ENCODE measurements at regions not wholly inside any gene's neighbourhood (a gene's known extent, or its start where the extent isn't known, plus 50 kb on each side); places are given as distances from the start of the nearest gene placed in this dataset.

GRCh38 chr12:114293571-114294302, 112.2 kb downstream of the TBX5 start:
- no peaks in the 10 kb centered on the region for H3K27me3 ChIP-seq (replicated peaks; ENCODE audit: insufficient read depth, low read depth, low read length, poor library complexity)
- no peak for DNase-seq (ENCODE audit: low spot score)
- intact Hi-C loops (cut with micrococcal nuclease; ENCODE audit: unreplicated experiment): no loop called here
- no peaks in the 10 kb centered on the region for H3K36me3 ChIP-seq (ENCODE audit: insufficient read depth, low read length, poor library complexity, severe bottlenecking)
- ChIA-PET CTCF (no interaction called here), POLR2A (ENCODE audit: low non-redundant PET) (no interaction called here)
- no TSS peak for BruUV-seq (replicated peaks)
- H3K4me1 ChIP-seq (ENCODE audit: insufficient read depth, low read length, poor library complexity, severe bottlenecking): no peaks in the 10 kb centered on the region
- no peak overlapping the region for H3K27ac ChIP-seq (ENCODE audit: low read depth, low read length, poor library complexity, severe bottlenecking)
- no peaks in the 10 kb centered on the region for H3K9me3 ChIP-seq (ENCODE audit: low read depth, low read length, poor library complexity, severe bottlenecking)
- TF ChIP-seq EZH2 (IDR thresholded peaks at IDR 0.05; ENCODE audit: borderline replicate concordance, low read depth, low read length, poor library complexity, severe bottlenecking) (no peak), CTCF (conservative IDR thresholded peaks at IDR 0.05; ENCODE audit: low read depth, low read length) (no peak)
- H3K4me3 ChIP-seq (ENCODE audit: low read depth, low read length, poor library complexity, severe bottlenecking): no peak overlapping the region

- Histone ChIP-seq H3K4me3 (ENCODE audit: low read depth, low read length, poor library complexity, severe bottlenecking) (no peak overlapping the region), H3K9me3 (ENCODE audit: low read depth, low read length, poor library complexity, severe bottlenecking) (no peaks in the 10 kb centered on the region), H3K36me3 (ENCODE audit: insufficient read depth, low read length, poor library complexity, severe bottlenecking) (no peaks in the 10 kb centered on the region), H3K4me1 (ENCODE audit: insufficient read depth, low read length, poor library complexity, severe bottlenecking) (no peaks in the 10 kb centered on the region), H3K27me3 (replicated peaks; ENCODE audit: insufficient read depth, low read depth, low read length, poor library complexity) (no peaks in the 10 kb centered on the region), H3K27ac (ENCODE audit: low read depth, low read length, poor library complexity, severe bottlenecking) (no peak overlapping the region)
- intact Hi-C loops (cut with micrococcal nuclease; ENCODE audit: unreplicated experiment): no loop called here
- TF ChIP-seq CTCF (conservative IDR thresholded peaks at IDR 0.05; ENCODE audit: low read depth, low read length) (no peak), EZH2 (IDR thresholded peaks at IDR 0.05; ENCODE audit: borderline replicate concordance, low read depth, low read length, poor library complexity, severe bottlenecking) (no peak)
- POLR2A ChIA-PET (ENCODE audit: low non-redundant PET): no interaction called here
- DNase-seq (ENCODE audit: low spot score): no peak
- BruUV-seq (replicated peaks): no TSS peak
- CTCF ChIA-PET: no interaction called here
These were observed 112.9 kb downstream of the TBX5 start for GRCh38 chr12:114293073-114293472.

GRCh38 chr12:114291389-114292060, 114.4 kb downstream of the TBX5 start:
- no TSS peak for BruUV-seq (replicated peaks)
- Histone ChIP-seq H3K4me3 (ENCODE audit: low read depth, low read length, poor library complexity, severe bottlenecking) (no peak overlapping the region), H3K27me3 (replicated peaks; ENCODE audit: insufficient read depth, low read depth, low read length, poor library complexity) (no peaks in the 10 kb centered on the region), H3K9me3 (ENCODE audit: low read depth, low read length, poor library complexity, severe bottlenecking) (no peaks in the 10 kb centered on the region), H3K27ac (ENCODE audit: low read depth, low read length, poor library complexity, severe bottlenecking) (no peak overlapping the region), H3K36me3 (ENCODE audit: insufficient read depth, low read length, poor library complexity, severe bottlenecking) (no peaks in the 10 kb centered on the region), H3K4me1 (ENCODE audit: insufficient read depth, low read length, poor library complexity, severe bottlenecking) (no peaks in the 10 kb centered on the region)
- intact Hi-C loops (cut with micrococcal nuclease; ENCODE audit: unreplicated experiment): no loop called here
- POLR2A ChIA-PET (ENCODE audit: low non-redundant PET): no interaction called here
- DNase-seq (ENCODE audit: low spot score): no peak
- TF ChIP-seq CTCF (conservative IDR thresholded peaks at IDR 0.05; ENCODE audit: low read depth, low read length) (no peak), EZH2 (IDR thresholded peaks at IDR 0.05; ENCODE audit: borderline replicate concordance, low read depth, low read length, poor library complexity, severe bottlenecking) (no peak)
- CTCF ChIA-PET: no interaction called here

All from A673 (cell line).